GM12878 (cell line): ENCODE measurements at regions not wholly inside any gene's neighbourhood (a gene's known extent, or its start where the extent isn't known, plus 50 kb on each side); places are given as distances from the start of the nearest gene placed in this dataset.

ENCODE experiments used
- ATAC-seq: fragments of 200-7000 bp; cut with Tn5 transposase; 3 replicates; pipeline ENCODE4 v1.9.1; 2020; ENCODE audit warnings: mild to moderate bottlenecking, moderate library complexity
- BruUV-seq: library from RNA; stranded (reverse); fragments of 400-500 nt; replicated peaks from 2 replicates; lab custom pipeline; 2021; lab: Mats Ljungman, UMichigan
- CTCF ChIA-PET: fragments of 300-600 bp; sonication (Branson Sonifier 250); formaldehyde crosslinking; extraction: SDS; loops from one replicate; lab custom pipeline; 2021; ENCODE audit warnings: inconsistent platforms; lab: Yijun Ruan, JAX
- POLR2A ChIA-PET: fragments of 350-600 bp; formaldehyde crosslinking; extraction: SDS; loops from one replicate; lab custom pipeline; 2021; ENCODE audit warnings: inconsistent platforms; lab: Charles Lee
- RAD21 ChIA-PET: fragments of 300-600 bp; sonication (Branson Sonifier 250); formaldehyde crosslinking; loops from one replicate; lab custom pipeline; 2023; ENCODE audit warnings: antibody characterized with exemption; ENCODE audit not compliant: unreplicated experiment; lab: Charles Lee
- SMC1A ChIA-PET: fragments of 300-600 bp; sonication (Branson Sonifier 250); formaldehyde crosslinking; loops from one replicate; lab custom pipeline; 2023; ENCODE audit not compliant: unreplicated experiment, uncharacterized antibody; lab: Charles Lee
- DNase-seq: peaks from one replicate; pipeline ENCODE4 v3.0.0-alpha.2; 2011; ENCODE audit warnings: low read depth, low spot score
- FAIRE-seq: peaks from 3 replicates; lab custom pipeline; 2011; peaks lifted over from hg19 to GRCh38; lab: Jason Lieb, UNC
- H2AFZ ChIP-seq: 2 replicates; pipeline ENCODE4 v1.6.0; 2011; ENCODE audit warnings: low read depth, low read length, control low read depth; ENCODE audit not compliant: control insufficient read depth
- H3K27ac ChIP-seq: 2 replicates; pipeline ENCODE4 v1.5.1; 2011; ENCODE audit warnings: control low read depth; ENCODE audit not compliant: control insufficient read depth, insufficient read depth
- H3K27me3 ChIP-seq, 2 experiments: replicated peaks in 1 of 2; 2 replicates each; pipeline versions ENCODE4 v1.6.0 to v1.6.1; 2011; ENCODE audit warnings: low read length in 1 of 2; ENCODE audit not compliant: control insufficient read depth in 2 of 2, insufficient read depth in 2 of 2
- H3K36me3 ChIP-seq, 2 experiments: 2 replicates each; pipeline ENCODE4 v1.5.1; 2011; ENCODE audit warnings: low read length in 1 of 2; ENCODE audit not compliant: control insufficient read depth in 2 of 2, insufficient read depth in 2 of 2
- H3K4me1 ChIP-seq: 2 replicates; pipeline ENCODE4 v1.6.1; 2011; ENCODE audit warnings: mild to moderate bottlenecking, low read length, moderate library complexity, mixed read lengths; ENCODE audit not compliant: control insufficient read depth, insufficient read depth
- H3K4me2 ChIP-seq: 2 replicates; pipeline ENCODE4 v1.6.0; 2011; ENCODE audit warnings: control low read depth; ENCODE audit not compliant: control insufficient read depth, insufficient read depth
- H3K4me3 ChIP-seq: fragments of 200-600 bp; sonication (generic); 2 replicates; pipeline ENCODE4 v1.5.1; 2016
- H3K79me2 ChIP-seq: 2 replicates; pipeline ENCODE4 v1.6.0; 2011; ENCODE audit warnings: low read length; ENCODE audit not compliant: control insufficient read depth, insufficient read depth
- H3K9ac ChIP-seq: 2 replicates; pipeline ENCODE4 v1.8.0; 2011; ENCODE audit warnings: low read length, control low read depth, mixed read lengths; ENCODE audit not compliant: control insufficient read depth, insufficient read depth
- H3K9me3 ChIP-seq: replicated peaks from 3 replicates; pipeline ENCODE4 v1.5.1; 2011; ENCODE audit warnings: mild to moderate bottlenecking, low read length; ENCODE audit not compliant: control insufficient read depth, insufficient read depth
- H4K20me1 ChIP-seq: 2 replicates; pipeline ENCODE4 v1.6.0; 2011; ENCODE audit not compliant: control insufficient read depth, insufficient read depth
- EP300 ChIP-seq, 2 experiments: fragments of 150-350 bp in 1 of 2; IDR thresholded peaks; 2 replicates each; pipeline ENCODE4 v1.6.1; 2011 to 2012; ENCODE audit warnings: low read depth in 2 of 2, low read length in 2 of 2, borderline replicate concordance in 1 of 2, improper control_type of control experiment in 1 of 2, inconsistent platforms in 1 of 2; ENCODE audit not compliant: control insufficient read depth in 1 of 2
- FOS ChIP-seq: IDR thresholded peaks from 3 replicates; pipeline ENCODE4 v1.6.1; 2011; ENCODE audit warnings: borderline replicate concordance; ENCODE audit not compliant: insufficient read length; ENCODE audit errors: extremely low read depth
- GABPA ChIP-seq: IDR thresholded peaks from 2 replicates; pipeline ENCODE4 v1.6.1; 2014; ENCODE audit warnings: antibody characterized with exemption, low read depth, mild to moderate bottlenecking, inconsistent platforms
- HDAC2 ChIP-seq: fragments of 200-600 bp; sonication (generic); IDR thresholded peaks from 2 replicates; pipeline ENCODE4 v1.6.1; 2017
- IKZF2 ChIP-seq, 2 experiments: fragments of 450-650 bp; IDR thresholded peaks; 2 replicates each; pipeline ENCODE4 v1.6.1; 2017; ENCODE audit warnings: mild to moderate bottlenecking in 2 of 2, moderate library complexity in 2 of 2
- KLF5 ChIP-seq: fragments of 450-650 bp; IDR thresholded peaks from 2 replicates; pipeline ENCODE4 v1.6.1; 2014; ENCODE audit warnings: mild to moderate bottlenecking; ENCODE audit not compliant: partially characterized antibody
- MTA2 ChIP-seq: fragments of 450-650 bp; IDR thresholded peaks from 2 replicates; pipeline ENCODE4 v1.6.1; 2016; ENCODE audit warnings: low read depth, mild to moderate bottlenecking, moderate library complexity
- RFX5 ChIP-seq: IDR thresholded peaks from 2 replicates; pipeline ENCODE4 v1.6.1; 2011; ENCODE audit warnings: low read depth, low read length, improper control_type of control experiment
- SMAD5 ChIP-seq: IDR thresholded peaks from 2 replicates; pipeline ENCODE4 v1.6.1; 2016; ENCODE audit warnings: antibody characterized with exemption, low read depth
- SUZ12 ChIP-seq: fragments of 200-600 bp; sonication (generic); IDR thresholded peaks from one replicate; pipeline ENCODE4 v1.6.1; 2018; ENCODE audit warnings: antibody characterized with exemption, mild to moderate bottlenecking; ENCODE audit not compliant: unreplicated experiment
- TARDBP ChIP-seq: IDR thresholded peaks from 2 replicates; pipeline ENCODE4 v1.6.1; 2016; ENCODE audit warnings: borderline replicate concordance
- ZNF217 ChIP-seq: fragments of 450-650 bp; IDR thresholded peaks from 2 replicates; pipeline ENCODE4 v1.6.1; 2017; ENCODE audit warnings: antibody characterized with exemption, mild to moderate bottlenecking
- ZNF622 ChIP-seq: fragments of 450-650 bp; IDR thresholded peaks from 2 replicates; pipeline ENCODE4 v1.6.1; 2017; ENCODE audit warnings: mild to moderate bottlenecking, inconsistent platforms
- in situ Hi-C: fragments of 300-500 bp; cut with MboI; formaldehyde crosslinking; loops from 9 replicates; pipeline ENCODE4 v1.14.3; 2018; ENCODE audit warnings: mixed read lengths
- intact Hi-C: fragments of 100-400 bp; cut with micrococcal nuclease; formaldehyde crosslinking; loops from one replicate; pipeline ENCODE4 v1.14.2; 2022; ENCODE audit not compliant: unreplicated experiment
- TF ChIP-seq, protein P1 (sequence below): fragments of 450-650 bp; IDR thresholded peaks from 2 replicates; pipeline ENCODE4 v1.6.1; 2017; ENCODE audit warnings: mild to moderate bottlenecking, moderate library complexity
- TF ChIP-seq, protein P2 (sequence below): fragments of 450-650 bp; IDR thresholded peaks from 2 replicates; pipeline ENCODE4 v1.6.1; 2014; ENCODE audit warnings: mild to moderate bottlenecking

DNA sequence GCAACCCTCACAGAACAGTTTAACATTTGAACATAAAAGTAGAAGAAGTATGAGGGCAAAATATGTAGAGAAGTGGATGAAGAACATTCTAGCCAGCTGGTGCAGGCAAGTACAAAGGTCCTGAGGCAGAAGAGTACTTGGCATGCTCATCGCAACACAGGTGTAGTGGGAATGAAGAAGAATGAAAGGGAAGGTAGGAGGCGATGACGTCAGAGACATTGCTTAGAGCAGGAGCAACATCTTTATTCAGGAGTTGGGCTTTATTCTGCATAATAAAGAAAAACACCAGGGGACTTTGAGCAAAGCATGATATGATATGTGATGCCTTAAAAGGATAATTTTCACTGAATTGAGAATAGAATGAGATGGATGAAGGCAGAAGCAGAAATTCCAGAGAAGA, 570.6 kb upstream of the CDH9 start (continued):
- TF ChIP-seq, protein P1, sequence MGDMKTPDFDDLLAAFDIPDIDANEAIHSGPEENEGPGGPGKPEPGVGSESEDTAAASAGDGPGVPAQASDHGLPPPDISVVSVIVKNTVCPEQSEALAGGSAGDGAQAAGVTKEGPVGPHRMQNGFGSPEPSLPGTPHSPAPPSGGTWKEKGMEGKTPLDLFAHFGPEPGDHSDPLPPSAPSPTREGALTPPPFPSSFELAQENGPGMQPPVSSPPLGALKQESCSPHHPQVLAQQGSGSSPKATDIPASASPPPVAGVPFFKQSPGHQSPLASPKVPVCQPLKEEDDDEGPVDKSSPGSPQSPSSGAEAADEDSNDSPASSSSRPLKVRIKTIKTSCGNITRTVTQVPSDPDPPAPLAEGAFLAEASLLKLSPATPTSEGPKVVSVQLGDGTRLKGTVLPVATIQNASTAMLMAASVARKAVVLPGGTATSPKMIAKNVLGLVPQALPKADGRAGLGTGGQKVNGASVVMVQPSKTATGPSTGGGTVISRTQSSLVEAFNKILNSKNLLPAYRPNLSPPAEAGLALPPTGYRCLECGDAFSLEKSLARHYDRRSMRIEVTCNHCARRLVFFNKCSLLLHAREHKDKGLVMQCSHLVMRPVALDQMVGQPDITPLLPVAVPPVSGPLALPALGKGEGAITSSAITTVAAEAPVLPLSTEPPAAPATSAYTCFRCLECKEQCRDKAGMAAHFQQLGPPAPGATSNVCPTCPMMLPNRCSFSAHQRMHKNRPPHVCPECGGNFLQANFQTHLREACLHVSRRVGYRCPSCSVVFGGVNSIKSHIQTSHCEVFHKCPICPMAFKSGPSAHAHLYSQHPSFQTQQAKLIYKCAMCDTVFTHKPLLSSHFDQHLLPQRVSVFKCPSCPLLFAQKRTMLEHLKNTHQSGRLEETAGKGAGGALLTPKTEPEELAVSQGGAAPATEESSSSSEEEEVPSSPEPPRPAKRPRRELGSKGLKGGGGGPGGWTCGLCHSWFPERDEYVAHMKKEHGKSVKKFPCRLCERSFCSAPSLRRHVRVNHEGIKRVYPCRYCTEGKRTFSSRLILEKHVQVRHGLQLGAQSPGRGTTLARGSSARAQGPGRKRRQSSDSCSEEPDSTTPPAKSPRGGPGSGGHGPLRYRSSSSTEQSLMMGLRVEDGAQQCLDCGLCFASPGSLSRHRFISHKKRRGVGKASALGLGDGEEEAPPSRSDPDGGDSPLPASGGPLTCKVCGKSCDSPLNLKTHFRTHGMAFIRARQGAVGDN: no peak
- TF ChIP-seq MTA2: no peak
- no peak for TF ChIP-seq RFX5
- no peak for TF ChIP-seq GABPA
- TF ChIP-seq KLF5: no peak
- TF ChIP-seq, protein P2, sequence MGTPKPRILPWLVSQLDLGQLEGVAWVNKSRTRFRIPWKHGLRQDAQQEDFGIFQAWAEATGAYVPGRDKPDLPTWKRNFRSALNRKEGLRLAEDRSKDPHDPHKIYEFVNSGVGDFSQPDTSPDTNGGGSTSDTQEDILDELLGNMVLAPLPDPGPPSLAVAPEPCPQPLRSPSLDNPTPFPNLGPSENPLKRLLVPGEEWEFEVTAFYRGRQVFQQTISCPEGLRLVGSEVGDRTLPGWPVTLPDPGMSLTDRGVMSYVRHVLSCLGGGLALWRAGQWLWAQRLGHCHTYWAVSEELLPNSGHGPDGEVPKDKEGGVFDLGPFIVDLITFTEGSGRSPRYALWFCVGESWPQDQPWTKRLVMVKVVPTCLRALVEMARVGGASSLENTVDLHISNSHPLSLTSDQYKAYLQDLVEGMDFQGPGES: no peak
- TF ChIP-seq SUZ12: no peak
- TF ChIP-seq, all 136 proteins: peak for 0

DNA sequence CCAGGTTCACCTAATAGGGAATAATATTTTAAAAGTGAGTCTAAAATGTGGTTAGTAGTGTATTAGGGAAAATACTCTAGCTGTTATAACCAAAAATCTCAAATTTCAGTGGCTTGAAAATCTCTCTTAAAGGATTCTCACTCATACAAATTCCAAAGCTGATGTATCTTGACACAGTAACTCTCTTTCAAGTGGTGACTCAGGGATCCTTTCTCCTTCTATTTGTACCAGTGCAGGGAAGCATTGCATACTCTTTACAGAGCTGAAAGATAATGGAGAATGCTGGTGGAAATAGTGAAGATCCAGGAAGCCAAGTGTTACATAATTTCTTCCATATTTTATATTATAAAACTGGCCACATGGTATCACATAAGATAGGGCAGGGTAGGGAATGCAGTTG, 560.2 kb upstream of the CDH9 start:
- Histone ChIP-seq H2AFZ (no peak overlapping the region), H3K4me1 (no peaks in the 10 kb centered on the region), H3K4me2 (no peak overlapping the region), H3K27ac (no peak overlapping the region), H3K4me3 (no peak overlapping the region), H3K9me3 (no peaks in the 10 kb centered on the region), H3K36me3 (no peaks in the 10 kb centered on the region), H3K79me2 (no peaks in the 10 kb centered on the region), H4K20me1 (no peaks in the 10 kb centered on the region), H3K9ac (no peak overlapping the region), H3K27me3 (no peaks in the 10 kb centered on the region)
- no peak for FAIRE-seq
- no peak for TF ChIP-seq ZNF622
- TF ChIP-seq HDAC2: no peak
- no peak for TF ChIP-seq FOS
- no peak for TF ChIP-seq EP300 (IDR thresholded peaks at IDR 0.05; ENCODE audit: borderline replicate concordance in 1 of 2, control insufficient read depth in 1 of 2, low read depth in 2 of 2, low read length in 2 of 2)
- no peak for TF ChIP-seq SMAD5
- TF ChIP-seq IKZF2 (IDR thresholded peaks at IDR 0.05): no peak
- TF ChIP-seq ZNF217: no peak
- TF ChIP-seq TARDBP: no peak
- CTCF ChIA-PET: no interaction called here
- RAD21 ChIA-PET: no interaction called here
- SMC1A ChIA-PET: no interaction called here
- in situ Hi-C loops: no loop called here
- intact Hi-C loops: no loop called here
- POLR2A ChIA-PET: no interaction called here
- no peak for DNase-seq
- no TSS peak for BruUV-seq
- no peak for ATAC-seq
